H1 (cell line): ENCODE measurements at regions not wholly inside any gene's neighbourhood (a gene's known extent, or its start where the extent isn't known, plus 50 kb on each side); places are given as distances from the start of the nearest gene placed in this dataset.

Source experiments
- CTCF ChIA-PET: fragments of 300-600 bp; sonication (Branson Sonifier 250); formaldehyde crosslinking; loops from one replicate; lab custom pipeline; 2021; ENCODE audit not compliant: partially characterized antibody; lab: Charles Lee
- POLR2A ChIA-PET: fragments of 300-600 bp; sonication (Branson Sonifier 250); formaldehyde crosslinking; loops from one replicate; lab custom pipeline; 2021; ENCODE audit warnings: inconsistent platforms; ENCODE audit not compliant: partially characterized antibody; lab: Charles Lee
- DNase-seq, 2 experiments: peaks; one replicate each; pipeline versions ENCODE4 v3.0.0 to v3.0.0-alpha.2; 2010 to 2022; ENCODE audit warnings: low spot score in 2 of 2, low read depth in 1 of 2, mixed read lengths in 1 of 2
- FAIRE-seq: peaks from 2 replicates; lab custom pipeline; 2011; peaks lifted over from hg19 to GRCh38; lab: Jason Lieb, UNC
- H2AFZ ChIP-seq: 2 replicates; pipeline ENCODE4 v1.8.1; 2012; ENCODE audit warnings: low read length, inconsistent platforms
- H2AK5ac ChIP-seq: 2 replicates; pipeline ENCODE4 v1.6.1; 2013; ENCODE audit warnings: low read depth, low read length
- H2BK120ac ChIP-seq: replicated peaks from 2 replicates; pipeline ENCODE3; 2013; ENCODE audit warnings: low read depth, low read length, inconsistent platforms
- H2BK12ac ChIP-seq: 2 replicates; pipeline ENCODE4 v1.6.1; 2013; ENCODE audit warnings: low read depth, low read length
- H2BK15ac ChIP-seq: 2 replicates; pipeline ENCODE4 v1.6.1; 2013; ENCODE audit warnings: low read length
- H2BK20ac ChIP-seq: 2 replicates; pipeline ENCODE4 v1.6.1; 2013; ENCODE audit warnings: low read length
- H2BK5ac ChIP-seq: 2 replicates; pipeline ENCODE4 v1.6.1; 2013; ENCODE audit warnings: low read depth, low read length
- H3K14ac ChIP-seq: 2 replicates; pipeline ENCODE4 v1.6.1; 2013; ENCODE audit warnings: inconsistent platforms; ENCODE audit not compliant: insufficient read length
- H3K18ac ChIP-seq: 2 replicates; pipeline ENCODE4 v1.6.1; 2013; ENCODE audit warnings: low read length; ENCODE audit errors: extremely low read depth
- H3K23ac ChIP-seq: 2 replicates; pipeline ENCODE4 v1.6.1; 2013; ENCODE audit warnings: inconsistent platforms; ENCODE audit not compliant: insufficient read length
- H3K23me2 ChIP-seq: 2 replicates; pipeline ENCODE4 v1.6.1; 2013; ENCODE audit warnings: low read depth, low read length
- H3K27ac ChIP-seq: 2 replicates; pipeline ENCODE4 v1.6.1; 2011; ENCODE audit warnings: low read depth, low read length, inconsistent platforms
- H3K27me3 ChIP-seq, 4 experiments: replicated peaks in 1 of 4; 1 replicate in 1 of 4; 2 replicates in 3 of 4; pipeline versions ENCODE4 v1.6.1 to v1.8.1; 2011 to 2013; ENCODE audit warnings: low read length in 3 of 4, mild to moderate bottlenecking in 3 of 4, inconsistent platforms in 2 of 4, mixed read lengths in 2 of 4, moderate library complexity in 1 of 4; ENCODE audit not compliant: control insufficient read depth in 3 of 4, insufficient read depth in 3 of 4; ENCODE audit errors: extremely low read depth in 1 of 4
- H3K36me3 ChIP-seq, 4 experiments: 2 replicates each; pipeline versions ENCODE4 v1.6.1 to v1.8.1; 2011 to 2013; ENCODE audit warnings: mild to moderate bottlenecking in 4 of 4, low read length in 3 of 4, moderate library complexity in 2 of 4, control low read depth in 1 of 4, inconsistent platforms in 1 of 4; ENCODE audit not compliant: insufficient read depth in 4 of 4, control insufficient read depth in 2 of 4
- H3K4ac ChIP-seq: replicated peaks from 2 replicates; pipeline ENCODE3; 2013; ENCODE audit warnings: low read length, low read depth, mixed read lengths, inconsistent platforms; ENCODE audit not compliant: insufficient read length
- H3K4me1 ChIP-seq, 4 experiments: replicated peaks in 1 of 4; 1 replicate in 1 of 4; 2 replicates in 3 of 4; pipeline versions ENCODE4 v1.6.1 to v1.8.1; 2011 to 2013; ENCODE audit warnings: low read length in 3 of 4, inconsistent platforms in 2 of 4, mixed read lengths in 1 of 4; ENCODE audit not compliant: insufficient read depth in 4 of 4, control insufficient read depth in 3 of 4
- H3K4me2 ChIP-seq, 2 experiments: 2 replicates each; pipeline versions ENCODE4 v1.6.1 to v1.8.1; 2011 to 2013; ENCODE audit warnings: low read depth in 2 of 2, low read length in 2 of 2, control low read depth in 1 of 2, inconsistent platforms in 1 of 2, mild to moderate bottlenecking in 1 of 2; ENCODE audit not compliant: insufficient read depth in 1 of 2
- H3K4me3 ChIP-seq, 4 experiments: fragments of 200-600, 300-600 bp in 1 of 4; sonication (generic), shearing (Covaris generic), sonication (Bioruptor Twin) in 1 of 4; 2 replicates each; pipeline versions ENCODE4 v1.5.1 to v1.8.1; 2011 to 2016; ENCODE audit warnings: low read length in 4 of 4, low read depth in 3 of 4, control low read depth in 2 of 4, inconsistent platforms in 2 of 4, mild to moderate bottlenecking in 2 of 4, mixed read lengths in 1 of 4, moderate library complexity in 1 of 4; ENCODE audit not compliant: insufficient read depth in 2 of 4; ENCODE audit errors: extremely low read depth in 1 of 4
- H3K56ac ChIP-seq: replicated peaks from 2 replicates; pipeline ENCODE3; 2013; ENCODE audit warnings: low read depth, mild to moderate bottlenecking, mixed read lengths, low read length, inconsistent platforms; ENCODE audit not compliant: insufficient read length
- H3K79me1 ChIP-seq: 2 replicates; pipeline ENCODE4 v1.6.1; 2013; ENCODE audit warnings: low read depth, low read length, control low read depth
- H3K79me2 ChIP-seq, 2 experiments: 2 replicates each; pipeline versions ENCODE4 v1.6.1 to v1.8.1; 2012 to 2013; ENCODE audit warnings: low read length in 2 of 2, mild to moderate bottlenecking in 2 of 2, inconsistent platforms in 1 of 2; ENCODE audit not compliant: insufficient read depth in 2 of 2, control insufficient read depth in 1 of 2
- H3K9ac ChIP-seq, 4 experiments: replicated peaks in 1 of 4; 1 replicate in 1 of 4; 2 replicates in 3 of 4; pipeline versions ENCODE4 v1.6.1 to v1.8.1; 2011 to 2013; ENCODE audit warnings: low read depth in 3 of 4, low read length in 3 of 4, control low read depth in 2 of 4, mild to moderate bottlenecking in 2 of 4, moderate library complexity in 2 of 4, inconsistent platforms in 1 of 4; ENCODE audit errors: extremely low read depth in 1 of 4
- H3K9me3 ChIP-seq, 2 experiments: 2 replicates each; pipeline versions ENCODE4 v1.6.1 to v1.8.1; 2012 to 2013; ENCODE audit warnings: mild to moderate bottlenecking in 2 of 2, moderate library complexity in 2 of 2, control low read depth in 1 of 2, inconsistent platforms in 1 of 2, low read depth in 1 of 2, low read length in 1 of 2, mixed read lengths in 1 of 2; ENCODE audit not compliant: insufficient read depth in 2 of 2
- H4K20me1 ChIP-seq, 2 experiments: replicated peaks in 1 of 2; 2 replicates each; pipeline versions ENCODE3 to v1.8.1; 2011 to 2013; ENCODE audit warnings: inconsistent platforms in 2 of 2, low read length in 2 of 2, mild to moderate bottlenecking in 1 of 2; ENCODE audit not compliant: insufficient read depth in 2 of 2, control insufficient read depth in 1 of 2
- H4K5ac ChIP-seq: 2 replicates; pipeline ENCODE4 v1.6.1; 2013; ENCODE audit warnings: low read length, low read depth, mixed read lengths, inconsistent platforms; ENCODE audit not compliant: insufficient read length
- H4K8ac ChIP-seq: 2 replicates; pipeline ENCODE4 v1.8.0; 2013; ENCODE audit warnings: mild to moderate bottlenecking, moderate library complexity, low read length, inconsistent platforms; ENCODE audit not compliant: insufficient read depth; ENCODE audit errors: extremely low read depth
- H4K91ac ChIP-seq: replicated peaks from 2 replicates; pipeline ENCODE3; 2013; ENCODE audit warnings: low read length, mixed read lengths, inconsistent platforms; ENCODE audit not compliant: insufficient read length
- HDAC2 ChIP-seq, 2 experiments: fragments of 300-600 bp in 1 of 2; sonication (generic) in 1 of 2; IDR thresholded peaks; 2 replicates each; pipeline ENCODE4 v1.6.1; 2011 to 2012; ENCODE audit warnings: low read depth in 2 of 2, low read length in 2 of 2, mild to moderate bottlenecking in 2 of 2, moderate library complexity in 2 of 2, borderline replicate concordance in 1 of 2, inconsistent platforms in 1 of 2
- SIN3A ChIP-seq, 2 experiments: IDR thresholded peaks in 1 of 2; conservative IDR thresholded peaks in 1 of 2; 2 replicates each; pipeline ENCODE4 v1.6.1; 2011 to 2012; ENCODE audit warnings: low read length in 2 of 2, improper control_type of control experiment in 1 of 2, low read depth in 1 of 2, mild to moderate bottlenecking in 1 of 2
- WGBS, 2 experiments: shearing (Covaris generic) in 1 of 2; methylation state at CpG; one replicate each; pipeline versions ENCODE4 v1.1.6 to v1.1.7; 2013 to 2015; ENCODE audit warnings: low lambda C conversion rate in 2 of 2, mixed read lengths in 2 of 2, inconsistent platforms in 1 of 2, low coverage in 1 of 2, missing lambda C conversion rate in 1 of 2; ENCODE audit not compliant: insufficient replicate concordance in 2 of 2, insufficient coverage in 1 of 2, insufficient read length in 1 of 2; ENCODE audit errors: extremely low coverage in 1 of 2, missing lambda C conversion rate in 1 of 2; 5-methylcytosine and 5-hydroxymethylcytosine counted together

DNA sequence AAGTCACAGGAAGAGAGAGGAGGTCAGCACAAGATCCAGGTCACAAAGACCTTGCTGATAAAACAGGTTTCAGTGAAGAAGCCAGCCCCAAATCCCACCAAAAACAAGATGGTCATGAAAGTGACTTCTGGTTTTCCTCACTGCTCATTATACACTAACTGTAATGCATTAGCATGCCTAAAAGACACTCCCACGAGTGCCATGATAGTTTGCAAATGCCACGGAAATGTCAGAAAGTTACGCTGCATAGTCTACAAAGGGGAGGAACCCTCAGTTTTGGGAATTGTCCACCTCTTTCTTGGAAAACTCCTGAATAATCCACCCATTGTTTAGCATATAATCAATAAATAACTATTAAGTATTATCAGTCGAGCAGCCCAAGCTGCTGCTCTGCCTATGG, 427.2 kb downstream of the RFPL4B start:
- no peak overlapping the region for H3K23ac ChIP-seq
- H3K36me3 ChIP-seq: no peaks in the 10 kb centered on the region
- no peak for FAIRE-seq
- WGBS, 2 experiments: 94% methylated on average over 4 of the region's 4 CpGs; no CpG with 5 or more reads in 1 of the 2 experiments
- no peak overlapping the region for H4K8ac ChIP-seq
- no peaks in the 10 kb centered on the region for H3K4me1 ChIP-seq
- no peak overlapping the region for H2BK20ac ChIP-seq
- no peaks in the 10 kb centered on the region for H3K9me3 ChIP-seq
- H3K27me3 ChIP-seq: no peaks in the 10 kb centered on the region
- no peak overlapping the region for H3K4me2 ChIP-seq
- H3K27ac ChIP-seq: no peak overlapping the region
- no peak overlapping the region for H3K18ac ChIP-seq
- H2BK15ac ChIP-seq: no peak overlapping the region
- H3K79me2 ChIP-seq: no peaks in the 10 kb centered on the region
- no peak for DNase-seq
- H2BK5ac ChIP-seq: no peak overlapping the region
- H4K91ac ChIP-seq: no peak overlapping the region
- H3K4me3 ChIP-seq: no peak overlapping the region
- no peaks in the 10 kb centered on the region for H3K23me2 ChIP-seq
- H3K14ac ChIP-seq: no peak overlapping the region
- H2AK5ac ChIP-seq: no peak overlapping the region
- no peak overlapping the region for H2BK12ac ChIP-seq
- ChIA-PET CTCF (interaction anchor here (0.5 kb wide), 1 partner anchor 447 kb away, joined by 3 read pairs; no protein-coding TSS in a partner anchor), POLR2A (no interaction called here)
- H3K79me1 ChIP-seq: no peaks in the 10 kb centered on the region
- no peak overlapping the region for H2AFZ ChIP-seq
- no peak overlapping the region for H4K5ac ChIP-seq
- no peak overlapping the region for H3K4ac ChIP-seq
- H3K56ac ChIP-seq: no peak overlapping the region
- no peak overlapping the region for H2BK120ac ChIP-seq
- no peak overlapping the region for H3K9ac ChIP-seq
- H4K20me1 ChIP-seq: no peaks in the 10 kb centered on the region
- TF ChIP-seq HDAC2 (IDR thresholded peaks at IDR 0.05; ENCODE audit: borderline replicate concordance in 1 of 2, low read depth in 2 of 2, low read length in 2 of 2): no peak
- no peak for TF ChIP-seq SIN3A (conservative IDR thresholded peaks at IDR 0.05 in 1 of 2, IDR thresholded peaks at IDR 0.05 in 1 of 2; ENCODE audit: low read depth in 1 of 2, low read length in 2 of 2)
